ENCODE measurements at regions not wholly inside any gene's neighbourhood (a gene's known extent, or its start where the extent isn't known, plus 50 kb on each side); places are given as distances from the start of the nearest gene placed in this dataset.
"Not testable (repeated sequence)": the region's sequence is repeated elsewhere in the genome, so short reads cannot be mapped to it uniquely, and the experiment has no call there.

DNA sequence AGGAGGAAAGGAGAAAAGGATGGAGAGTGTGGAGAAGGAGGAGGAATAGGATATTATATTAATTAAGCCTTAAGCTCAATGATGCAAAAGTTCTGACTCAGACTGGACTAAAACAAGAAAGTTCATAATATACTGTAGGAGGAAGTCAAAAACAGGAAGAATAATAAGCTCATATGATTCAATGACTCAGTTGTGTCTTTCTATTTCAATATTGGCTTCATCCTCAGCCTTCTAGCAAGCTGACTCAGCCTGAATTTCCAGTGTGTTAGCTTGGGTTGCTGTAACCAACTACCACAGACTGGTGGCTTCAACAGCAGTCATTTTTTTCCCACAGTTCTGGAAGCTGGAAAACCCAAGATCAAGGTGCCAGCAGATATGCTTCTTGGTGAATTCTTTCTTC lies 254.8 kb upstream of the DPP6 start:
- H4K20me1 ChIP-seq (ENCODE audit: insufficient read depth, low read length); H3K36me3 ChIP-seq (replicated peaks in 1 of 2; ENCODE audit: control insufficient read depth in 1 of 2, insufficient read depth in 2 of 2, low read length in 2 of 2); H3K9me3 ChIP-seq (ENCODE audit: low read length); H3K27me3 ChIP-seq (ENCODE audit: control insufficient read depth in 1 of 2, insufficient read depth in 2 of 2, low read length in 2 of 2); FAIRE-seq; BruUV-seq (replicated peaks); H3K4me2 ChIP-seq (ENCODE audit: low read depth, low read length); CTCF ChIA-PET (ENCODE audit: low intra/inter-chr PET ratio, low total read pairs); H3K27ac ChIP-seq (ENCODE audit: extremely low read length, insufficient read depth, low read length); H3K4me3 ChIP-seq (replicated peaks in 1 of 3; ENCODE audit: insufficient read depth in 1 of 3, low read depth in 2 of 3, low read length in 3 of 3); H3K79me2 ChIP-seq (ENCODE audit: insufficient read depth, low read length); H2AFZ ChIP-seq (ENCODE audit: low read length); intact Hi-C loops (cut with micrococcal nuclease; ENCODE audit: unreplicated experiment); POLR2A ChIA-PET; ATAC-seq; DNase-seq (ENCODE audit: low spot score); H3K9ac ChIP-seq (ENCODE audit: insufficient read depth, low read depth, low read length); H3K4me1 ChIP-seq (ENCODE audit: insufficient read depth, low read length); in situ Hi-C loops (cut with HindIII; ENCODE audit: extremely low pct_ligation_motif_present, low pct_unique_long_range_greater_than_20kb): not testable (repeated sequence)

DNA sequence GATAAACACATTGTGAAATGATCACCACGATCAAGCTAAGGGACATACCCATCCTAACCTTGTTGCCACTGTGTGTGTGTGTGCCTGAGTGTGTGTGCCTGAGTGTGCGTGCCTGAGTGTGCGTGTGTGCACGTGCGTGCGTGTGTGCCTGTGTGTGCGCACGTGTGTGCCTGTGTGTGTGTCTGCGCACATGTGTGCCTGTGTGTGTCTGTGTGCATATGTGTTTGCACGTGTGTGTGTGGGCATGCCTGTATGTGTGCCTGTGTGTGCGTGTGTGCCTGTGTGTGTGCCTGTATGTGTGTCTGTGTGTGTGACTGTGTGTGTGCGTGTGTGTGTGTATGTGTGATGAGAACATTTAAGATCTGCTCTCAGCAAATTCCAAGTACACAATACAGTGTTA lies 244.1 kb upstream of the DPP6 start:
- WGBS (ENCODE audit: low lambda C conversion rate), result 72% methylated on average over 12 of the region's 12 CpGs
- Histone ChIP-seq H3K9ac (ENCODE audit: insufficient read depth, low read depth, low read length) (no peak overlapping the region), H3K4me2 (ENCODE audit: low read depth, low read length) (no peak overlapping the region), H3K27ac (ENCODE audit: extremely low read length, insufficient read depth, low read length) (no peak overlapping the region), H2AFZ (ENCODE audit: low read length) (no peak overlapping the region), H3K36me3 (replicated peaks in 1 of 2; ENCODE audit: control insufficient read depth in 1 of 2, insufficient read depth in 2 of 2, low read length in 2 of 2) (no peaks in the 10 kb centered on the region), H3K4me1 (ENCODE audit: insufficient read depth, low read length) (no peaks in the 10 kb centered on the region), H3K4me3 (replicated peaks in 1 of 3; ENCODE audit: insufficient read depth in 1 of 3, low read depth in 2 of 3, low read length in 3 of 3) (no peak overlapping the region), H3K9me3 (ENCODE audit: low read length) (no peaks in the 10 kb centered on the region), H4K20me1 (ENCODE audit: insufficient read depth, low read length) (no peaks in the 10 kb centered on the region), H3K79me2 (ENCODE audit: insufficient read depth, low read length) (no peaks in the 10 kb centered on the region), H3K27me3 (ENCODE audit: control insufficient read depth in 1 of 2, insufficient read depth in 2 of 2, low read length in 2 of 2) (no peaks in the 10 kb centered on the region)
- DNase-seq (ENCODE audit: low spot score) (no peak), ATAC-seq (no peak), FAIRE-seq (no peak)
- in situ Hi-C loops (cut with HindIII; ENCODE audit: extremely low pct_ligation_motif_present, low pct_unique_long_range_greater_than_20kb), result no loop called here
- ChIA-PET CTCF (ENCODE audit: low intra/inter-chr PET ratio, low total read pairs) (no interaction called here), POLR2A (no interaction called here)
- intact Hi-C loops (cut with micrococcal nuclease; ENCODE audit: unreplicated experiment), result no loop called here
- TF ChIP-seq, protein P1, sequence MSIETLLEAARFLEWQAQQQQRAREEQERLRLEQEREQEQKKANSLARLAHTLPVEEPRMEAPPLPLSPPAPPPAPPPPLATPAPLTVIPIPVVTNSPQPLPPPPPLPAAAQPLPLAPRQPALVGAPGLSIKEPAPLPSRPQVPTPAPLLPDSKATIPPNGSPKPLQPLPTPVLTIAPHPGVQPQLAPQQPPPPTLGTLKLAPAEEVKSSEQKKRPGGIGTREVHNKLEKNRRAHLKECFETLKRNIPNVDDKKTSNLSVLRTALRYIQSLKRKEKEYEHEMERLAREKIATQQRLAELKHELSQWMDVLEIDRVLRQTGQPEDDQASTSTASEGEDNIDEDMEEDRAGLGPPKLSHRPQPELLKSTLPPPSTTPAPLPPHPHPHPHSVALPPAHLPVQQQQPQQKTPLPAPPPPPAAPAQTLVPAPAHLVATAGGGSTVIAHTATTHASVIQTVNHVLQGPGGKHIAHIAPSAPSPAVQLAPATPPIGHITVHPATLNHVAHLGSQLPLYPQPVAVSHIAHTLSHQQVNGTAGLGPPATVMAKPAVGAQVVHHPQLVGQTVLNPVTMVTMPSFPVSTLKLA (IDR thresholded peaks at IDR 0.05), result peak; percentile 83
- TF ChIP-seq, protein P2, sequence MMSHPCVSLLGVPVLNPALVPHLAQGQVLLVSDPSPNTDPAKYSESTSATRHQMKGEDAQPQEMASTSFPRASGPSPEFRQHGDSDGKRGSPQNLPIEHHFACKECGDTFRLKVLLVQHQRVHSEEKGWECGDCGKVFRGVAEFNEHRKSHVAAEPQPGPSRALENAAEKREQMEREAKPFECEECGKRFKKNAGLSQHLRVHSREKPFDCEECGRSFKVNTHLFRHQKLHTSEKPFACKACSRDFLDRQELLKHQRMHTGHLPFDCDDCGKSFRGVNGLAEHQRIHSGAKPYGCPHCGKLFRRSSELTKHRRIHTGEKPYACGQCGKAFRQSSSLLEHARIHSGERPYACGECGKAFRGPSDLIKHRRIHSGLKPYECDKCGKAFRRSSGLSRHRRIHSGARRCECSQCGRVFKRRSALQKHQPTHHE (CRISPR knock-in tag; IDR thresholded peaks at IDR 0.05; ENCODE audit: borderline replicate concordance), result no peak
- BruUV-seq (replicated peaks), result no TSS peak
